Ishikawa (cell line): ENCODE measurements at regions not wholly inside any gene's neighbourhood (a gene's known extent, or its start where the extent isn't known, plus 50 kb on each side); places are given as distances from the start of the nearest gene placed in this dataset.

Experiments used
- CREB1 ChIP-seq: IDR thresholded peaks from 2 replicates; pipeline ENCODE4 v1.6.1; 2012; ENCODE audit warnings: low read depth
- EGR1 ChIP-seq: IDR thresholded peaks from 2 replicates; pipeline ENCODE4 v1.6.1; 2012
- EP300 ChIP-seq: IDR thresholded peaks from 2 replicates; pipeline ENCODE4 v1.6.1; 2012; ENCODE audit warnings: borderline replicate concordance
- FOXM1 ChIP-seq: IDR thresholded peaks from 2 replicates; pipeline ENCODE4 v1.6.1; 2012; ENCODE audit warnings: low read depth, borderline replicate concordance
- MAX ChIP-seq: IDR thresholded peaks from 2 replicates; pipeline ENCODE4 v1.6.1; 2012
- NFIC ChIP-seq: IDR thresholded peaks from 2 replicates; pipeline ENCODE4 v1.6.1; 2012
- REST ChIP-seq: IDR thresholded peaks from 2 replicates; pipeline ENCODE4 v1.6.1; 2012; ENCODE audit warnings: low read depth, mild to moderate bottlenecking
- TAF1 ChIP-seq: IDR thresholded peaks from 2 replicates; pipeline ENCODE4 v1.6.1; 2012; ENCODE audit warnings: low read depth, mild to moderate bottlenecking
- TEAD4 ChIP-seq: IDR thresholded peaks from 2 replicates; pipeline ENCODE4 v1.6.1; 2012
- USF1 ChIP-seq: IDR thresholded peaks from 2 replicates; pipeline ENCODE4 v1.6.1; 2012
- YY1 ChIP-seq: IDR thresholded peaks from 2 replicates; pipeline ENCODE4 v1.6.1; 2012; ENCODE audit warnings: low read depth

DNA sequence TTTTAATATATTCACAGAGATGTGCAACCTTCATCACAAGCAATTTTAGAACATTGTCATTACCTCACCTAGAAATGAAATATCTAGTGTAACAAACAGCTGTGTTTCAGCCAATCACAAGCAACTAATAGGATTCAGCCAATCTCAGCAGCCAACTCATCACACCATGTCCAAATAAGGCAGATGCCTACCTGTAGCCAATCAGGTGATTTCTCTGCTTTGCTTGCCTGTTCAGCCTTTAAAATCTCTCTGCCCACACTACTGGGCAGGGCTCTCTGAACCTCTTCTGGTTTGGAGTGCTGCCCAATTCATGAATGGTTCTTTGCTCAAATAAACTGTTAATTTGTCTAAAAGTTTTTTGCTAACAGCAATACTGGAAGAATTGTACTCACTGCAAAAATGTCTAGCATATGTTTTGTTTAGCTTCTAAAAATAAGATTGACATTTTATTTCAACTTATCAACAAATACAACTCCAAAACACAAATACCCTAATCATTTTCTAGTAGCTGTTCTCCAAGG lies 52.4 kb upstream of the IGFBP7 start:
- TF ChIP-seq EP300 (no peak), FOXM1 (no peak), YY1 (no peak), TAF1 (no peak), CREB1 (no peak), MAX (no peak), NFIC (no peak), REST (no peak), USF1 (no peak), EGR1 (no peak), TEAD4 (no peak)
